Mesendoderm (in vitro differentiated cells): ENCODE measurements at regions not wholly inside any gene's neighbourhood (a gene's known extent, or its start where the extent isn't known, plus 50 kb on each side); places are given as distances from the start of the nearest gene placed in this dataset.

Experiments used
- DNase-seq: peaks from one replicate; pipeline ENCODE4 v3.0.0; 2013
- H2AK5ac ChIP-seq: 2 replicates; pipeline ENCODE4 v1.6.1; 2013; ENCODE audit warnings: low read length, inconsistent platforms
- H2BK120ac ChIP-seq: 2 replicates; pipeline ENCODE4 v1.6.1; 2013; ENCODE audit warnings: low read depth, mild to moderate bottlenecking, low read length, moderate library complexity, mixed read lengths
- H2BK15ac ChIP-seq: replicated peaks from 2 replicates; pipeline ENCODE4 v1.6.1; 2013; ENCODE audit warnings: low read depth, mild to moderate bottlenecking, moderate library complexity
- H2BK5ac ChIP-seq: 2 replicates; pipeline ENCODE4 v1.6.1; 2013; ENCODE audit warnings: low read length, inconsistent platforms
- H3K18ac ChIP-seq: 2 replicates; pipeline ENCODE4 v1.6.1; 2013; ENCODE audit warnings: mild to moderate bottlenecking, low read length, mixed read lengths
- H3K23ac ChIP-seq: one replicate; pipeline ENCODE4 v1.6.1; 2013; ENCODE audit warnings: low read length
- H3K27ac ChIP-seq: 2 replicates; pipeline ENCODE4 v1.5.1; 2013; ENCODE audit warnings: low read depth, mild to moderate bottlenecking, inconsistent platforms, low read length, moderate library complexity
- H3K27me3 ChIP-seq: 2 replicates; pipeline ENCODE4 v1.6.1; 2013; ENCODE audit warnings: low read length, control low read depth, mild to moderate bottlenecking, inconsistent platforms; ENCODE audit not compliant: insufficient read depth, poor library complexity
- H3K36me3 ChIP-seq: 2 replicates; pipeline ENCODE4 v1.6.1; 2013; ENCODE audit warnings: low read length, inconsistent platforms; ENCODE audit not compliant: control insufficient read depth, insufficient read depth
- H3K4ac ChIP-seq: one replicate; pipeline ENCODE4 v1.6.1; 2013; ENCODE audit warnings: low read depth, mild to moderate bottlenecking, low read length, moderate library complexity
- H3K4me1 ChIP-seq: 2 replicates; pipeline ENCODE4 v1.6.1; 2013; ENCODE audit warnings: low read depth, low read length, inconsistent platforms; ENCODE audit not compliant: control insufficient read depth
- H3K4me2 ChIP-seq: 2 replicates; pipeline ENCODE4 v1.6.1; 2013; ENCODE audit warnings: low read length
- H3K4me3 ChIP-seq: 2 replicates; pipeline ENCODE4 v1.5.1; 2013; ENCODE audit warnings: mild to moderate bottlenecking, low read length
- H3K56ac ChIP-seq: one replicate; pipeline ENCODE4 v1.6.1; 2013; ENCODE audit warnings: low read length
- H3K79me1 ChIP-seq: 2 replicates; pipeline ENCODE4 v1.6.1; 2013; ENCODE audit warnings: low read length, inconsistent platforms
- H3K79me2 ChIP-seq: 2 replicates; pipeline ENCODE4 v1.6.1; 2013; ENCODE audit warnings: mild to moderate bottlenecking, low read length; ENCODE audit not compliant: control insufficient read depth, insufficient read depth
- H3K9ac ChIP-seq: 2 replicates; pipeline ENCODE4 v1.6.1; 2013; ENCODE audit warnings: low read length, inconsistent platforms
- H4K5ac ChIP-seq: one replicate; pipeline ENCODE4 v1.6.1; 2013; ENCODE audit warnings: low read length
- H4K8ac ChIP-seq: one replicate; pipeline ENCODE4 v1.6.1; 2013; ENCODE audit warnings: low read depth, mild to moderate bottlenecking, control low read depth, low read length, moderate library complexity
- WGBS: extraction: QIAGEN DNeasy Blood & Tissue Kit; methylation state at CpG from one replicate; pipeline ENCODE4 v1.1.7; 2013; ENCODE audit warnings: low lambda C conversion rate, missing lambda C conversion rate; ENCODE audit not compliant: insufficient coverage; ENCODE audit errors: extremely low coverage; 5-methylcytosine and 5-hydroxymethylcytosine counted together

DNA sequence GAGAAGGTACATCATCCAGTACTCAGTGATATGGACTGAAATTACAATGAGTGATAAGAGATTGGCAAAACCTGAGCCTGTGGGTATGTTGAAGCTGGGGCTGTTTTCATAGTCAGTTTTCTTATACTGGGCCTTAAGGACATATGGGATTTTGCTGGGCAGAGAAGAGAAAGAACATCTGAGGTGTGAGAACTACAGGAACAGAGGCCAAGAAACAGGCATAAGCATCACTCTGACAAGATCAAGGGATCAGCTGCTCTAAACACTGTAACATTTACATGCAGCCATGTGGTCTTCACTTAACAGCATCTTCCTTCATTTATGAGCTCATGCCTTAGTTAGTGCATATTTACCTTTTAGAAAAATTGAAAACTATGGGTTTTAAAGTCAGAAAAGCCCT, 220.0 kb downstream of the TRIM36 start:
- no peak overlapping the region for H4K5ac ChIP-seq
- H2AK5ac ChIP-seq, result no peak overlapping the region
- H3K18ac ChIP-seq, result no peak overlapping the region
- no peak overlapping the region for H2BK120ac ChIP-seq
- no peaks in the 10 kb centered on the region for H3K36me3 ChIP-seq
- H3K79me1 ChIP-seq, result no peaks in the 10 kb centered on the region
- no peak overlapping the region for H2BK5ac ChIP-seq
- no peak for DNase-seq
- H3K79me2 ChIP-seq, result no peaks in the 10 kb centered on the region
- no peaks in the 10 kb centered on the region for H3K4me1 ChIP-seq
- H3K4me3 ChIP-seq, result no peak overlapping the region
- no peak overlapping the region for H3K4ac ChIP-seq
- H3K9ac ChIP-seq, result no peak overlapping the region
- no peak overlapping the region for H3K56ac ChIP-seq
- H3K27ac ChIP-seq, result no peak overlapping the region
- H2BK15ac ChIP-seq, result no peak overlapping the region
- no peak overlapping the region for H3K4me2 ChIP-seq
- no peaks in the 10 kb centered on the region for H3K27me3 ChIP-seq
- no peak overlapping the region for H3K23ac ChIP-seq
- no peak overlapping the region for H4K8ac ChIP-seq

DNA sequence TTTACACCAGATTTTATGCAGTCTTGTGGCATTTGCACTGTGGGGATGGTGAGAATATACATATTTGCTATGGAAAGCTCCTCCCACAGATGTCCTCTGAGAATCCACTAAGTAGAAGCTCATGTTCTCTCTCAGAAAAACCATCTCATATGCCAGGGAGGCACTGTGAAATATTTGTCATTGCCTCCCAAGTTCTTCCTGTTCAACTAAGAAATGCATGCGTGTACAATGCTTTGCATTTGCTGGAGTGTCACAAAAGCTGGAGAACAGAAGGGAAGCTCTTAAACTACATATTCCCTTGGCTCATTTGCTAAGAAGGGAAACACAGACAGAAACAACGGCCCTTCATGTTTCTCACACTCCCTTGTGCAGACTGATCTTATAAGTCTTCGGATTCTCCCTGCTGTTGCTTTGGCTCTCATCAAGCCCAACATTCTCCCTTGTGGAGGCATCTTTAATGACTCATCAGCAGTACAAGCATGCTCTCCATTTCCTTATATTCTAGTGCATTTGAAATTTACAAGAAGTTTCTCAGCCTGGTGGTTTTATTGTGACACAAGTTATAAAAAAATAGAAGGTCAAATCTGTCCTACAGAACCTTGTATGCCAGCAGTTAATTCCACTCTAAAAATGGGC, 220.6 kb downstream of the TRIM36 start:
- Histone ChIP-seq H3K4ac (no peak overlapping the region), H3K79me2 (no peaks in the 10 kb centered on the region), H2BK5ac (no peak overlapping the region), H3K18ac (no peak overlapping the region), H3K4me2 (no peak overlapping the region), H3K79me1 (no peaks in the 10 kb centered on the region), H2AK5ac (no peak overlapping the region), H4K5ac (no peak overlapping the region), H2BK120ac (no peak overlapping the region), H3K23ac (no peak overlapping the region), H3K27me3 (no peaks in the 10 kb centered on the region), H3K36me3 (no peaks in the 10 kb centered on the region), H2BK15ac (no peak overlapping the region), H3K56ac (no peak overlapping the region), H4K8ac (no peak overlapping the region), H3K4me1 (no peaks in the 10 kb centered on the region), H3K27ac (no peak overlapping the region), H3K9ac (no peak overlapping the region), H3K4me3 (no peak overlapping the region)
- DNase-seq, result no peak
- WGBS, result no CpG with 5 or more reads among the region's 3 CpGs

DNA sequence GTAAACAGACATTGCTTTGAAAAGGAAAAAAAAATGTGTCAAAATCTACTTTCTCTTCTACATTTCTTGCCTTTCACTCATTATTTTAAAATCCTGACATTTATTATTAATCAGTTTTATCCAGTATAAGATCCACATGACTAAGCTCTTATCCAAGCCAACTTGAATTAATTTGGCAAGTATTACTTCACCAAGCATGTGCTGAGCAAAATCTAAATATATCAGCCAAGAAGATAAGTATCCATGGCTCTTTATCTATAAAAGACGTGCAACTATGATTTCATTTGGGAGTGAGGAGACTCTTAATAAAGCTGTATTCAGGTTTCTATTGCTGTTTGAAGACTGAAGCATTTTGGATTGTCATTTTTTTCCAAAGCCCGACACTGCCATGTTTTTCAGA, 221.3 kb downstream of the TRIM36 start:
- no peaks in the 10 kb centered on the region for H3K4me1 ChIP-seq
- H3K18ac ChIP-seq, result no peak overlapping the region
- H2AK5ac ChIP-seq, result no peak overlapping the region
- no peak overlapping the region for H3K23ac ChIP-seq
- WGBS, result no CpG with 5 or more reads among the region's 2 CpGs
- no peaks in the 10 kb centered on the region for H3K36me3 ChIP-seq
- H2BK15ac ChIP-seq, result no peak overlapping the region
- no peaks in the 10 kb centered on the region for H3K79me1 ChIP-seq
- H2BK5ac ChIP-seq, result no peak overlapping the region
- no peak for DNase-seq
- no peak overlapping the region for H2BK120ac ChIP-seq
- H3K79me2 ChIP-seq, result no peaks in the 10 kb centered on the region
- no peak overlapping the region for H3K27ac ChIP-seq
- no peak overlapping the region for H4K5ac ChIP-seq
- H3K4ac ChIP-seq, result no peak overlapping the region
- H4K8ac ChIP-seq, result no peak overlapping the region
- H3K56ac ChIP-seq, result no peak overlapping the region
- no peak overlapping the region for H3K4me3 ChIP-seq
- H3K9ac ChIP-seq, result no peak overlapping the region
- H3K4me2 ChIP-seq, result no peak overlapping the region
- H3K27me3 ChIP-seq, result no peaks in the 10 kb centered on the region

DNA sequence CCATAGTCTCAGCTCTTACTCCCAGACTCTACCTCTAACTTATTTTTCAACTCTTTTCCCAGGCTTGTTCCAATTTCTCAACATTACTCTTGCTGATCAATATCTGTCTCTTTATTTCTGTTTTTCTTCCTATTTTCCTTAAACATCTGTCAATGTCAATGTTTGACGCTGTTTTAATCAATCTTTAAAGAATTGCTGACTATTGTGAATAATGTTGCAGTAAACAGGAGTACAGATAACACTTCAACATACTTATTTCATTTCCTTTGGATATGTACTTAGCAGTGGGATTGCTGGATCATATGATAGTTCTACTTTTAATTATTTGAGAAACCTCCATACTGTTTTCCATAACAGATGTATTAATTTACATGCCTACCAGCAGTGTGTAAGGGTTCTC, 229.0 kb downstream of the TRIM36 start:
- H3K23ac ChIP-seq, result no peak overlapping the region
- no peaks in the 10 kb centered on the region for H3K36me3 ChIP-seq
- H3K79me2 ChIP-seq, result no peaks in the 10 kb centered on the region
- H3K4me1 ChIP-seq, result no peaks in the 10 kb centered on the region
- H4K8ac ChIP-seq, result no peak overlapping the region
- H3K4ac ChIP-seq, result no peak overlapping the region
- no CpG with 5 or more reads among the region's 1 CpG for WGBS
- H2AK5ac ChIP-seq, result no peak overlapping the region
- H3K4me2 ChIP-seq, result no peak overlapping the region
- no peak for DNase-seq
- no peak overlapping the region for H3K56ac ChIP-seq
- H3K79me1 ChIP-seq, result no peaks in the 10 kb centered on the region
- H2BK120ac ChIP-seq, result no peak overlapping the region
- no peak overlapping the region for H3K4me3 ChIP-seq
- H3K18ac ChIP-seq, result no peak overlapping the region
- no peak overlapping the region for H4K5ac ChIP-seq
- H3K27ac ChIP-seq, result no peak overlapping the region
- no peak overlapping the region for H2BK5ac ChIP-seq
- no peak overlapping the region for H3K9ac ChIP-seq
- no peaks in the 10 kb centered on the region for H3K27me3 ChIP-seq
- H2BK15ac ChIP-seq, result no peak overlapping the region

DNA sequence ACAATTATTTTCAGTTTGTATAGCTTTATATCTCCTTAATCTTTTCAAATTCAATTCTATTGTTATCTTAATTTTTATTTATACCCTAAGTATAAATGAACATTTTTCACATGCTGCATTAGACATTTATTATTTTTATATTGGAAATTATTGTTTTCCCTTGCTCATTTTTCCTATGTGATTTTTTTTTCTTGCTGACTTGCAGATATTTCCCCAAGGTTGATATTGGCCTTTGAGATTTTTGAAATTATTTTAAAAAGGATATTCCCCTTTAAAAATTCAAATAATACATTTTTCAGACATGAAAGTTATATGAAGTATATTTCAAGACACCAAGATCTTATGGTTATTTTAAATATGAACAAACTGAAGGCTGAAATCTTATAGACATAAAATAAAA, 234.2 kb downstream of the TRIM36 start:
- Histone ChIP-seq H2AK5ac (no peak overlapping the region), H3K36me3 (no peaks in the 10 kb centered on the region), H3K4me1 (no peaks in the 10 kb centered on the region), H2BK15ac (no peak overlapping the region), H4K8ac (no peak overlapping the region), H3K79me2 (no peaks in the 10 kb centered on the region), H3K79me1 (no peaks in the 10 kb centered on the region), H3K4me3 (no peak overlapping the region), H3K27me3 (no peaks in the 10 kb centered on the region), H2BK120ac (no peak overlapping the region), H3K23ac (no peak overlapping the region), H3K9ac (no peak overlapping the region), H3K4ac (no peak overlapping the region), H3K18ac (no peak overlapping the region), H3K4me2 (no peak overlapping the region), H3K56ac (no peak overlapping the region), H3K27ac (no peak overlapping the region), H4K5ac (no peak overlapping the region), H2BK5ac (no peak overlapping the region)
- DNase-seq, result no peak

DNA sequence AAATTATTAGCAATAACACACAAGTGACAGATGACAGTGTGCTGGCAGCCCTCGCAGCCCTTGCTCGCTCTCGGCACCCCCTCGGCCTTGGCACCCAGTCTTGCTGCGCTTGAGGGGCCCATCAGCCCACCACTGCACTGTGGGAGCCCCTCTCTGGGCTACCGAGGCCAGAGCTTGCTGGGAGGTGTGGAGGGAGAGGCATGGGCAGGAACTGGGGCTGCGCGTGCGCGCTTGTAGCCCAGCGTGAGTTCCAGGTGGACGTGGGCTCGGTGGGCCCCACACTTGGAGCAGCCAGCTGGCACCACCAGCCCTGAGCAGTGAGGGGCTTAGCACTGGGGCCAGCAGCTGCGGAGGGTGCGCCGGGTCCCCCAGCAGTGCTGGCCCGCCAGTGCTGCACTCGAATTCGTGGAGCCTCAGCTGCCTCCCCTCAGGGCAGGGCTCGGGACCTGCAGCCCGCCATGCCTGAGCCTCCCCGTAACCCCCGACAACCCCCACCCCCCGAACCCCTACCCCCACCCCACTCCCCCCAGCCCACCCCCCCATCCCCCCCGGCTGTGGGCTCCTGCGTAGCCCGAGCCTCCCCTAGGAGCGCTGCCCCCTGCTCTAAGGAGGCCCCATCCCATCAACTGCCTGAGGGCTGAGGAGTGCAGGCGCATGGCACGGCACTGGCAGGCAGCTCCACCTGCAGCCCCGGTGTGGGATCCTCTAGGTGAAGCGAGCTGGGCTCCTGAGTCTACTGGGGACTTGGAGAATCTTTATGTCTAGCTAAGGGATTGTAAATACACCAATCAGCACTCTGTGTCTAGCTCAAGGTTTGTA, 240.9 kb downstream of the TRIM36 start:
- H3K4me2 ChIP-seq, result no peak overlapping the region
- H3K27me3 ChIP-seq, result no peaks in the 10 kb centered on the region
- H2BK15ac ChIP-seq, result no peak overlapping the region
- H3K79me1 ChIP-seq, result no peaks in the 10 kb centered on the region
- no peak overlapping the region for H4K5ac ChIP-seq
- H3K23ac ChIP-seq, result no peak overlapping the region
- H2AK5ac ChIP-seq, result no peak overlapping the region
- H3K36me3 ChIP-seq, result no peaks in the 10 kb centered on the region
- no peaks in the 10 kb centered on the region for H3K79me2 ChIP-seq
- H3K56ac ChIP-seq, result no peak overlapping the region
- no peak overlapping the region for H2BK5ac ChIP-seq
- no CpG with 5 or more reads among the region's 32 CpGs for WGBS
- no peak overlapping the region for H2BK120ac ChIP-seq
- no peak overlapping the region for H3K9ac ChIP-seq
- H3K4me1 ChIP-seq, result no peaks in the 10 kb centered on the region
- H3K18ac ChIP-seq, result no peak overlapping the region
- no peak overlapping the region for H4K8ac ChIP-seq
- DNase-seq, result no peak
- H3K4ac ChIP-seq, result no peak overlapping the region
- no peak overlapping the region for H3K4me3 ChIP-seq
- no peak overlapping the region for H3K27ac ChIP-seq
